OCI-LY1 (cell line): ENCODE measurements at regions not wholly inside any gene's neighbourhood (a gene's known extent, or its start where the extent isn't known, plus 50 kb on each side); places are given as distances from the start of the nearest gene placed in this dataset.

Experiments
- CTCF ChIP-seq: fragments of 200-600 bp; sonication (generic), shearing (Covaris generic); IDR thresholded peaks from 2 replicates; pipeline ENCODE4 v1.5.1; 2017; ENCODE audit warnings: mild to moderate bottlenecking, antibody characterized with exemption, low read length, moderate library complexity, mixed read lengths
- EZH2 ChIP-seq: fragments of 200-600 bp; sonication (generic), shearing (Covaris generic); IDR thresholded peaks from 2 replicates; pipeline ENCODE4 v1.8.0; 2017; ENCODE audit warnings: borderline replicate concordance, mixed run types, mild to moderate bottlenecking, antibody characterized with exemption, low read length, moderate library complexity, mixed read lengths

- TF ChIP-seq CTCF, result no peak
- TF ChIP-seq EZH2, result no peak
Measured at GRCh38 chr5:154540600-154540999, 62.6 kb upstream of the HAND1 start.
